ENCODE measurements at regions not wholly inside any gene's neighbourhood (a gene's known extent, or its start where the extent isn't known, plus 50 kb on each side); places are given as distances from the start of the nearest gene placed in this dataset.

DNA sequence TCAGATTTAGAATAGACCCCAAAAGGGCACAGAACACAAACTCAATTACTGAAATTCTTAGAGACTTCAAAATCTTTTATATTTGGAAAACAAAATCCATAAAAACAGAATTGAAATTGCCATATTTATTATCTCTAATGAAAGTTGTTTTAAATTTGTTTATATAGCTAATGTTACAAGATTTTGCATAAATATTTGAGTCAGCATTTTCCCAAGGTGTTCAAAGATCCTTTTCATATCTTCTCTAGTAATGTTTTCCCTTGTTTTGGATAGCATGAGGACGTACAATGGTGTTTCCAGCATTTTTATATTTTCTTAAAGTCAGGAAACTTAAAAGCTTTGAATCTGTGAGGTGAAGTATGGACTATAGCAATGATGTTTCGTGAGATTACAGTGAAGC, 235.2 kb upstream of the EPHA7 start:
- H3K9me3 ChIP-seq (ENCODE audit: control extremely low read depth in 1 of 3, control insufficient read depth in 2 of 3, insufficient read depth in 1 of 3, low read length in 2 of 3), result no peaks in the 10 kb centered on the region
- no peak for ATAC-seq (ENCODE audit: low read depth)
- no peaks in the 10 kb centered on the region for H3K4me1 Mint-ChIP-seq
- no peak for DNase-seq
- ChIA-PET CTCF (no interaction called here), POLR2A (no interaction called here)
- H3K27ac ChIP-seq (ENCODE audit: low read length in 2 of 2), result no peak overlapping the region
- H3K27me3 Mint-ChIP-seq, result no peaks in the 10 kb centered on the region
- peaks cover 7% of the 10 kb centered on the region for H3K9me3 Mint-ChIP-seq (ENCODE audit: insufficient read depth)
- H3K4me3 Mint-ChIP-seq, result no peak overlapping the region
- H3K4me2 ChIP-seq (replicated peaks; ENCODE audit: low read depth, low read length, poor library complexity, severe bottlenecking), result no peak overlapping the region
- no peak overlapping the region for H3K27ac Mint-ChIP-seq
- no CpG with 5 or more reads among the region's 2 CpGs for WGBS (ENCODE audit: insufficient coverage)
- no peak overlapping the region for H3K9ac ChIP-seq (ENCODE audit: low read length)
- H3K36me3 ChIP-seq (replicated peaks in 1 of 2; ENCODE audit: control extremely low read depth in 1 of 2, control insufficient read depth in 1 of 2, extremely low read depth in 1 of 2, insufficient read depth in 2 of 2, low read length in 1 of 2), result no peaks in the 10 kb centered on the region
- TF ChIP-seq CTCF (IDR thresholded peaks at IDR 0.05) (no peak), EZH2 (IDR thresholded peaks at IDR 0.05; ENCODE audit: borderline replicate concordance, insufficient read depth, low read depth, low read length, poor library complexity, severe bottlenecking) (no peak)
- no peak overlapping the region for H3K4me3 ChIP-seq (ENCODE audit: control extremely low read depth in 1 of 5, extremely low read depth in 1 of 5, insufficient read depth in 1 of 5, low read depth in 2 of 5, low read length in 4 of 5)
- intact Hi-C loops (cut with micrococcal nuclease), result no loop called here
- H3K27me3 ChIP-seq (replicated peaks in 1 of 4; ENCODE audit: control extremely low read depth in 1 of 4, control insufficient read depth in 3 of 4, insufficient read depth in 4 of 4, low read length in 3 of 4), result no peaks in the 10 kb centered on the region
- H3K79me2 ChIP-seq (ENCODE audit: control insufficient read depth, insufficient read depth, low read length), result no peaks in the 10 kb centered on the region
- no peak overlapping the region for H2AFZ ChIP-seq (ENCODE audit: insufficient read depth, low read depth, low read length, poor library complexity, severe bottlenecking)
- H4K20me1 ChIP-seq (ENCODE audit: control insufficient read depth, insufficient read depth, low read length, poor library complexity, severe bottlenecking), result no peaks in the 10 kb centered on the region
- no peaks in the 10 kb centered on the region for H3K4me1 ChIP-seq (ENCODE audit: control insufficient read depth in 2 of 2, insufficient read depth in 2 of 2, low read length in 2 of 2)

DNA sequence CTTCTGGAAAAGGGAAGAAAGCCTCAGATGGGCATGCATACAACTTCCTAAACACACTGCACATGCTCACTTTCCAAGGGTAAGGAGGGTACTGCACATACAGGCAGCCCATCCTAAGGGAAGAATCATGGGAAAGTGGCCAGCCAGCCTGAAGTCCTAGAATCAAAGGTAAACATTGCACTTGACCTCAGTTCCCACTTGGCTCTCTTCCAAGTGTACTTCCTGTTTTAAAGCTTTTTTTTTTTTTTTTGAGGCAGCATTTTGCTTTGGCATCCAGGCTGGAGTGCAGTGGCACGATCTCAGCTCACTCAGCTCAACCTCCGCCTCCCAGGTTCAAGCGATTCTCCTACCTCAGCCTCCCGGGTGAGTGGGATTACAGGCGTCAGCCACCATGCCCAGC, 225.3 kb upstream of the EPHA7 start:
- Histone ChIP-seq H3K4me1 (ENCODE audit: control insufficient read depth in 2 of 2, insufficient read depth in 2 of 2, low read length in 2 of 2) (no peaks in the 10 kb centered on the region), H3K4me2 (replicated peaks; ENCODE audit: low read depth, low read length, poor library complexity, severe bottlenecking) (no peak overlapping the region), H2AFZ (ENCODE audit: insufficient read depth, low read depth, low read length, poor library complexity, severe bottlenecking) (no peak overlapping the region), H3K27me3 (replicated peaks in 1 of 4; ENCODE audit: control extremely low read depth in 1 of 4, control insufficient read depth in 3 of 4, insufficient read depth in 4 of 4, low read length in 3 of 4) (no peaks in the 10 kb centered on the region), H3K4me3 (ENCODE audit: control extremely low read depth in 1 of 5, extremely low read depth in 1 of 5, insufficient read depth in 1 of 5, low read depth in 2 of 5, low read length in 4 of 5) (no peak overlapping the region), H3K27ac (ENCODE audit: low read length in 2 of 2) (no peak overlapping the region), H3K9me3 (ENCODE audit: control extremely low read depth in 1 of 3, control insufficient read depth in 2 of 3, insufficient read depth in 1 of 3, low read length in 2 of 3) (peaks cover 0 to 3% (median 0%) of the 10 kb centered on the region in 3 donors), H4K20me1 (ENCODE audit: control insufficient read depth, insufficient read depth, low read length, poor library complexity, severe bottlenecking) (no peaks in the 10 kb centered on the region), H3K9ac (ENCODE audit: low read length) (no peak overlapping the region), H3K36me3 (replicated peaks in 1 of 2; ENCODE audit: control extremely low read depth in 1 of 2, control insufficient read depth in 1 of 2, extremely low read depth in 1 of 2, insufficient read depth in 2 of 2, low read length in 1 of 2) (no peaks in the 10 kb centered on the region), H3K79me2 (ENCODE audit: control insufficient read depth, insufficient read depth, low read length) (no peaks in the 10 kb centered on the region)
- Mint-ChIP-seq H3K9me3 (ENCODE audit: insufficient read depth) (peaks cover 6% of the 10 kb centered on the region), H3K4me1 (no peaks in the 10 kb centered on the region), H3K27me3 (no peaks in the 10 kb centered on the region), H3K4me3 (no peak overlapping the region), H3K27ac (no peak overlapping the region)
- no peak for ATAC-seq (ENCODE audit: low read depth)
- ChIA-PET CTCF (no interaction called here), POLR2A (no interaction called here)
- no peak for TF ChIP-seq CTCF (IDR thresholded peaks at IDR 0.05)
- no peak for TF ChIP-seq EZH2 (IDR thresholded peaks at IDR 0.05; ENCODE audit: borderline replicate concordance, insufficient read depth, low read depth, low read length, poor library complexity, severe bottlenecking)
- WGBS (ENCODE audit: insufficient coverage), result 67% methylated on average over 3 of the region's 5 CpGs
- no peak for DNase-seq
- intact Hi-C loops (cut with micrococcal nuclease), result no loop called here

Measured in B cell (primary cell).